ENCODE measurements at regions not wholly inside any gene's neighbourhood (a gene's known extent, or its start where the extent isn't known, plus 50 kb on each side); places are given as distances from the start of the nearest gene placed in this dataset.

GRCh38 chr10:1952126-1953095 lies 215.1 kb upstream of the ADARB2 start:
- TF ChIP-seq CTCF (conservative IDR thresholded peaks at IDR 0.05; ENCODE audit: low read depth, low read length) (no peak), POLR2A (IDR thresholded peaks at IDR 0.05; ENCODE audit: low read depth, low read length) (no peak), MAZ (IDR thresholded peaks at IDR 0.05; ENCODE audit: borderline replicate concordance, low read depth, low read length) (no peak), NFE2L2 (IDR thresholded peaks at IDR 0.05; ENCODE audit: low read depth, low read length) (no peak), CEBPB (IDR thresholded peaks at IDR 0.05; ENCODE audit: low read depth, low read length) (no peak)
